ENCODE measurements at regions not wholly inside any gene's neighbourhood (a gene's known extent, or its start where the extent isn't known, plus 50 kb on each side); places are given as distances from the start of the nearest gene placed in this dataset.

DNA sequence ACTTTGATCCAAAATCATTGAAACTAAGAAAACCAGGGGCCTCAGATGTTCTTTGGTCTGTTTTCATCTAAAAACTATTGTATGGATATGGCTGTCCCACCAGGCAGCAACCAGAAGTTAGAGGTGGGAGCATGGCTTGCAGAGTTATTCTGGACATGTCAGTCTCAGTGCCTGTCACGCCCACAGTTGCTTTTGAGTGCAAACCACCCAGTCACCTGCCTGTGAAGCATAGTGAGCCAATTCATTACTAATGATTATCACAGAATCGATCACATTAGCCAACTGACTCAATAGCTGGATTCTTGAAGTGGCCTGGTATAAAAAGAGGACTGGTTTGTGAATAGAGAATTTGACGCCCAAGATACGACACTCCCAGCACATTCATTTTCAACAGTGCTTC is 104.2 kb upstream of the SORBS2 start:
- in situ Hi-C loops (cut with HindIII; ENCODE audit: low sequenced_read_pairs): no loop called here
- H3K4me3 ChIP-seq (ENCODE audit: low read depth, low read length): no peak overlapping the region
- TF ChIP-seq, protein P1, sequence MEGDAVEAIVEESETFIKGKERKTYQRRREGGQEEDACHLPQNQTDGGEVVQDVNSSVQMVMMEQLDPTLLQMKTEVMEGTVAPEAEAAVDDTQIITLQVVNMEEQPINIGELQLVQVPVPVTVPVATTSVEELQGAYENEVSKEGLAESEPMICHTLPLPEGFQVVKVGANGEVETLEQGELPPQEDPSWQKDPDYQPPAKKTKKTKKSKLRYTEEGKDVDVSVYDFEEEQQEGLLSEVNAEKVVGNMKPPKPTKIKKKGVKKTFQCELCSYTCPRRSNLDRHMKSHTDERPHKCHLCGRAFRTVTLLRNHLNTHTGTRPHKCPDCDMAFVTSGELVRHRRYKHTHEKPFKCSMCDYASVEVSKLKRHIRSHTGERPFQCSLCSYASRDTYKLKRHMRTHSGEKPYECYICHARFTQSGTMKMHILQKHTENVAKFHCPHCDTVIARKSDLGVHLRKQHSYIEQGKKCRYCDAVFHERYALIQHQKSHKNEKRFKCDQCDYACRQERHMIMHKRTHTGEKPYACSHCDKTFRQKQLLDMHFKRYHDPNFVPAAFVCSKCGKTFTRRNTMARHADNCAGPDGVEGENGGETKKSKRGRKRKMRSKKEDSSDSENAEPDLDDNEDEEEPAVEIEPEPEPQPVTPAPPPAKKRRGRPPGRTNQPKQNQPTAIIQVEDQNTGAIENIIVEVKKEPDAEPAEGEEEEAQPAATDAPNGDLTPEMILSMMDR (IDR thresholded peaks at IDR 0.05; ENCODE audit: low read depth, low read length): no peak
- DNase-seq (ENCODE audit: low read depth, low spot score): no peak

GRCh38 chr4:185916683-185917082 is 104.7 kb upstream of the SORBS2 start:
- TF ChIP-seq, protein P1 (IDR thresholded peaks at IDR 0.05; ENCODE audit: low read depth, low read length): no peak
- H3K4me3 ChIP-seq (ENCODE audit: low read depth, low read length): no peak overlapping the region
- in situ Hi-C loops (cut with HindIII; ENCODE audit: low sequenced_read_pairs): no loop called here
- no peak for DNase-seq (ENCODE audit: low read depth, low spot score)

DNA sequence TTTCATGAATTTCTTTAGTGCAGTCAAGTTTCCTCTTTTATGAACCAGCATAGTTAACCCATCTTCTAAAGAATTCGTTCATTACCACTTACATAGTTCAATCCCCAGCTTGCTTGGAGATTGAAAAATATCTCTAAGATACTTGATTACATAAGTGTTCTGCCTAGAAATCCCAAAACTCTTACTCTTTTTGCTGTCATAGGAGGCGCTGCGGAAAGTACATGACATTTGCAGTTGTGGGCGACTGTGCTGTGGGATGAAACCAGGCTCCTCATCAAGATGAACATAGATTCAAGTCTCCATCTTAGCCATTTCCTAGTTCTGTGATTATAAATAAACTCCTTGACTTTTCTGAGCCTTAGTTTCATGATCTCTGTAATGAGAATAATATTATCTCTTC is 107.1 kb upstream of the SORBS2 start:
- TF ChIP-seq, protein P1 (IDR thresholded peaks at IDR 0.05; ENCODE audit: low read depth, low read length): no peak
- DNase-seq (ENCODE audit: low read depth, low spot score): no peak
- H3K4me3 ChIP-seq (ENCODE audit: low read depth, low read length): no peak overlapping the region
- in situ Hi-C loops (cut with HindIII; ENCODE audit: low sequenced_read_pairs): no loop called here

- H3K4me3 ChIP-seq (ENCODE audit: low read depth, low read length): no peak overlapping the region
- in situ Hi-C loops (cut with HindIII; ENCODE audit: low sequenced_read_pairs): no loop called here
- TF ChIP-seq, protein P1 (IDR thresholded peaks at IDR 0.05; ENCODE audit: low read depth, low read length): no peak
- DNase-seq (ENCODE audit: low read depth, low spot score): peak; percentile 47
These were observed 108.2 kb upstream of the SORBS2 start for GRCh38 chr4:185920171-185920570.

- in situ Hi-C loops (cut with HindIII; ENCODE audit: low sequenced_read_pairs): no loop called here
- no peak overlapping the region for H3K4me3 ChIP-seq (ENCODE audit: low read depth, low read length)
- DNase-seq (ENCODE audit: low read depth, low spot score): no peak
- TF ChIP-seq, protein P1 (IDR thresholded peaks at IDR 0.05; ENCODE audit: low read depth, low read length): no peak
These were observed 108.8 kb upstream of the SORBS2 start for GRCh38 chr4:185920691-185921260.

GRCh38 chr4:185921583-185922555 is 109.9 kb upstream of the SORBS2 start:
- TF ChIP-seq, protein P1 (IDR thresholded peaks at IDR 0.05; ENCODE audit: low read depth, low read length): no peak
- DNase-seq (ENCODE audit: low read depth, low spot score): peak; percentile 44
- in situ Hi-C loops (cut with HindIII; ENCODE audit: low sequenced_read_pairs): no loop called here
- no peak overlapping the region for H3K4me3 ChIP-seq (ENCODE audit: low read depth, low read length)
